HuH-7.5 (cell line): ENCODE measurements at regions not wholly inside any gene's neighbourhood (a gene's known extent, or its start where the extent isn't known, plus 50 kb on each side); places are given as distances from the start of the nearest gene placed in this dataset.

Experiments used
- DNase-seq: peaks from one replicate; pipeline ENCODE4 v3.0.0; 2011; ENCODE audit warnings: low spot score

- no peak for DNase-seq
Observed at GRCh38 chr18:68104036-68104435, 587.5 kb upstream of the DSEL start.

- DNase-seq: no peak
Observed at GRCh38 chr18:68103561-68103960, 587.0 kb upstream of the DSEL start.

GRCh38 chr18:68102117-68102516 is 585.6 kb upstream of the DSEL start:
- no peak for DNase-seq

- no peak for DNase-seq
Observed at GRCh38 chr18:68098655-68099054, 582.1 kb upstream of the DSEL start.

- DNase-seq: no peak
Observed at GRCh38 chr18:68086481-68086880, 570.0 kb upstream of the DSEL start.

GRCh38 chr18:68085251-68085650 is 568.7 kb upstream of the DSEL start:
- DNase-seq: no peak

- DNase-seq: no peak
Observed at GRCh38 chr18:68083776-68084175, 567.3 kb upstream of the DSEL start.

- DNase-seq: no peak
Observed at GRCh38 chr18:68083131-68083530, 566.6 kb upstream of the DSEL start.

- DNase-seq: no peak
Observed at GRCh38 chr18:68072744-68073143, 556.2 kb upstream of the DSEL start.

- no peak for DNase-seq
Observed at GRCh38 chr18:68060871-68061270, 544.4 kb upstream of the DSEL start.

- no peak for DNase-seq
Observed at GRCh38 chr18:68056936-68057335, 540.4 kb upstream of the DSEL start.

- DNase-seq: no peak
Observed at GRCh38 chr18:68054669-68055068, 538.1 kb upstream of the DSEL start.

GRCh38 chr18:68053290-68053689 is 536.8 kb upstream of the DSEL start:
- no peak for DNase-seq

GRCh38 chr18:68041327-68041726 is 524.8 kb upstream of the DSEL start:
- DNase-seq: no peak

- DNase-seq: no peak
Observed at GRCh38 chr18:68040198-68040597, 523.7 kb upstream of the DSEL start.

GRCh38 chr18:68035774-68036522 is 519.4 kb upstream of the DSEL start:
- no peak for DNase-seq

GRCh38 chr18:68034296-68034695 is 517.8 kb upstream of the DSEL start:
- DNase-seq: no peak

GRCh38 chr18:68033466-68033865 is 516.9 kb upstream of the DSEL start:
- DNase-seq: no peak

- DNase-seq: no peak
Observed at GRCh38 chr18:68024716-68025115, 508.2 kb upstream of the DSEL start.

GRCh38 chr18:68017385-68017784 is 500.9 kb upstream of the DSEL start:
- DNase-seq: no peak

- DNase-seq: no peak
Observed at GRCh38 chr18:67997496-67997895, 481.0 kb upstream of the DSEL start.

- DNase-seq: no peak
Observed at GRCh38 chr18:67995769-67996168, 479.2 kb upstream of the DSEL start.

GRCh38 chr18:67980241-67980640 is 463.7 kb upstream of the DSEL start:
- DNase-seq: no peak

- no peak for DNase-seq
Observed at GRCh38 chr18:67977067-67977616, 460.6 kb upstream of the DSEL start.
